ENCODE measurements at regions not wholly inside any gene's neighbourhood (a gene's known extent, or its start where the extent isn't known, plus 50 kb on each side); places are given as distances from the start of the nearest gene placed in this dataset.
"Not testable (repeated sequence)": the region's sequence is repeated elsewhere in the genome, so short reads cannot be mapped to it uniquely, and the experiment has no call there.

DNA sequence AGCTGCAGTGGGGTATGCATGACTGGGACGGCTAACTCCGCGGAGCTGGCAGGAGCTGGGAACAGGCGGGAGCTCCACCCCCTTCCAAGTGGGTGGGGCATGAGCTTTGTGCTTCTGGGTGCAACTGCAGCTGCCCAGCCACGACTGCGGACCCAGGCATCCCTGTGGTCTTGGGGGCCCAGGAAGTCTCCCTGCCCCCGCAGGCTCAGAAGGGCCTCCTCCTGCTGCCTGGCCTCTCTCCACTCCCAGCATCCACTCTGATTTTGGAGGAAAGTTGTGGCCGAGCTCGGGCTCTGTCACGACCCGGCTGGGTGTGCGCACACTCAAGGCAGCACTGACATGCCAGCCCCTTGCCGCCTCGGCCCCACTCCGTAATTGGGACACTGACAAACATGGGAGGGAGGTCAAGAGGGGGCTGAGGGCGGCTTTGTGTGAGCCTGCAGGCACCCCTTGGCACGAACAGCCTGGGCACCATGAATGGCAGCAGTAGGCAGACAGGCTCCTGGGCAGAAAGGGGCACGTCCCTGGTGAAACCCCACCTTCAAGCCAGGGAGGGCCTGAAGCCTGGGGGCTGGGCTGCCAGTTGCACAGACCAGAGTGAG is 822.6 kb downstream of the GLUD2 start:
- no peak overlapping the region for H2AFZ ChIP-seq (ENCODE audit: low read length)
- no peaks in the 10 kb centered on the region for H3K36me3 ChIP-seq (ENCODE audit: insufficient read depth, low read length)
- H4K20me1 ChIP-seq (ENCODE audit: insufficient read depth, low read length) = no peaks in the 10 kb centered on the region
- no peak for DNase-seq (ENCODE audit: insufficient read length, low spot score, missing footprints)
- H3K9me3 ChIP-seq (ENCODE audit: low read depth, low read length) = no peaks in the 10 kb centered on the region
- H3K4me3 ChIP-seq (ENCODE audit: insufficient read depth, low read length) = no peak overlapping the region
- no peaks in the 10 kb centered on the region for H3K27me3 ChIP-seq (ENCODE audit: insufficient read depth, low read length)
- no peak overlapping the region for H3K4me2 ChIP-seq (ENCODE audit: insufficient read depth, low read length)
- TF ChIP-seq, protein P1, sequence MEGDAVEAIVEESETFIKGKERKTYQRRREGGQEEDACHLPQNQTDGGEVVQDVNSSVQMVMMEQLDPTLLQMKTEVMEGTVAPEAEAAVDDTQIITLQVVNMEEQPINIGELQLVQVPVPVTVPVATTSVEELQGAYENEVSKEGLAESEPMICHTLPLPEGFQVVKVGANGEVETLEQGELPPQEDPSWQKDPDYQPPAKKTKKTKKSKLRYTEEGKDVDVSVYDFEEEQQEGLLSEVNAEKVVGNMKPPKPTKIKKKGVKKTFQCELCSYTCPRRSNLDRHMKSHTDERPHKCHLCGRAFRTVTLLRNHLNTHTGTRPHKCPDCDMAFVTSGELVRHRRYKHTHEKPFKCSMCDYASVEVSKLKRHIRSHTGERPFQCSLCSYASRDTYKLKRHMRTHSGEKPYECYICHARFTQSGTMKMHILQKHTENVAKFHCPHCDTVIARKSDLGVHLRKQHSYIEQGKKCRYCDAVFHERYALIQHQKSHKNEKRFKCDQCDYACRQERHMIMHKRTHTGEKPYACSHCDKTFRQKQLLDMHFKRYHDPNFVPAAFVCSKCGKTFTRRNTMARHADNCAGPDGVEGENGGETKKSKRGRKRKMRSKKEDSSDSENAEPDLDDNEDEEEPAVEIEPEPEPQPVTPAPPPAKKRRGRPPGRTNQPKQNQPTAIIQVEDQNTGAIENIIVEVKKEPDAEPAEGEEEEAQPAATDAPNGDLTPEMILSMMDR (IDR thresholded peaks at IDR 0.05; ENCODE audit: extremely low read depth, low read depth, low read length) = no peak
- H3K27ac ChIP-seq (ENCODE audit: low read depth, low read length) = no peak overlapping the region
- no peaks in the 10 kb centered on the region for H3K4me1 ChIP-seq (ENCODE audit: insufficient read depth, low read length)
- no peaks in the 10 kb centered on the region for H3K79me2 ChIP-seq (ENCODE audit: insufficient read depth, low read length)

DNA sequence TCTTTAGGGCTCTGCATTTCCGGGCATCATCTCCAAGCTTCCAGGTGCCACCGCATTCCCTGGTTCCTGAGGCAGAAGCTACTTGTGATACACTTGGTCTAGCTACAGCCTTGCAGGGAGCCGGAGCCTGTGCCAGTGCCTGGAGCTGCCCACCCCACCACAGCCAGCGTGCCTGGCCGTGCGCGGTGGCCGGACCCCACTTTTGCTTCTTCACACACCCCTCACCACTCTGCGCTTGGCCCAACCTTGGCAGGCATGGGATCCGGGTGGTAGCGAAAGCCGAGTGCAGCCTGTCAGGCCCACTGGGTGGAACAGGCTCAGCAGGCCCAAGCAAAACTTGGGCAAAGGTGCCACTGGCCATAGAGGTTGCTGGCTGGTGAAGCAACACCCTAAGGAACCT is 823.7 kb downstream of the GLUD2 start:
- Histone ChIP-seq H3K4me2 (ENCODE audit: insufficient read depth, low read length) (no peak overlapping the region), H4K20me1 (ENCODE audit: insufficient read depth, low read length) (no peaks in the 10 kb centered on the region), H3K27ac (ENCODE audit: low read depth, low read length) (no peak overlapping the region), H3K4me3 (ENCODE audit: insufficient read depth, low read length) (no peak overlapping the region), H3K27me3 (ENCODE audit: insufficient read depth, low read length) (no peaks in the 10 kb centered on the region), H3K36me3 (ENCODE audit: insufficient read depth, low read length) (no peaks in the 10 kb centered on the region), H2AFZ (ENCODE audit: low read length) (no peak overlapping the region), H3K4me1 (ENCODE audit: insufficient read depth, low read length) (no peaks in the 10 kb centered on the region), H3K9me3 (ENCODE audit: low read depth, low read length) (no peaks in the 10 kb centered on the region), H3K79me2 (ENCODE audit: insufficient read depth, low read length) (no peaks in the 10 kb centered on the region)
- no peak for DNase-seq (ENCODE audit: insufficient read length, low spot score, missing footprints)
- TF ChIP-seq, protein P1 (IDR thresholded peaks at IDR 0.05; ENCODE audit: extremely low read depth, low read depth, low read length) = no peak

DNA sequence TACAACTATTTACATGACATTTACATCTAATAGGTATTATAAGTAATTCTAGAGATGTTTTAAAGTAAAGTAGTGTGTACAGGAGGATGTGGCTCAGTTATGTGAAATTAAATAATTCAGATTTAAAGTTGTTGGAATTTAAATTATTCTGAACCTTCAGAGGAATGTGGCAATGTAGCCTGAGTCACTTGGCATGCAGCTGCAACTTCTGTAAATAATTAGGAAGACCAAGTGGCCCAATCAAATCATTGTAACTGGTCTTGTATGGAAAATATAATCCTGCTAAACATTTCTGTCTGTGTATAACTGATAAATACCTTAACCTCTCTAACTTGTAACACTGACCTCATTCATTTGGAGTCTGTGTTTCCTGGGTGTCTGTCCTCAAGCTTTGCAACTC is 828.9 kb downstream of the GLUD2 start:
- DNase-seq (ENCODE audit: insufficient read length, low spot score, missing footprints) = no peak
- H3K4me2 ChIP-seq (ENCODE audit: insufficient read depth, low read length) = no peak overlapping the region
- H3K79me2 ChIP-seq (ENCODE audit: insufficient read depth, low read length) = no peaks in the 10 kb centered on the region
- H3K4me1 ChIP-seq (ENCODE audit: insufficient read depth, low read length) = no peaks in the 10 kb centered on the region
- no peak overlapping the region for H3K27ac ChIP-seq (ENCODE audit: low read depth, low read length)
- TF ChIP-seq, protein P1 (IDR thresholded peaks at IDR 0.05; ENCODE audit: extremely low read depth, low read depth, low read length) = no peak
- H3K27me3 ChIP-seq (ENCODE audit: insufficient read depth, low read length) = no peaks in the 10 kb centered on the region
- H3K9me3 ChIP-seq (ENCODE audit: low read depth, low read length) = no peaks in the 10 kb centered on the region
- no peaks in the 10 kb centered on the region for H4K20me1 ChIP-seq (ENCODE audit: insufficient read depth, low read length)
- no peak overlapping the region for H2AFZ ChIP-seq (ENCODE audit: low read length)
- H3K36me3 ChIP-seq (ENCODE audit: insufficient read depth, low read length) = no peaks in the 10 kb centered on the region
- no peak overlapping the region for H3K4me3 ChIP-seq (ENCODE audit: insufficient read depth, low read length)

DNA sequence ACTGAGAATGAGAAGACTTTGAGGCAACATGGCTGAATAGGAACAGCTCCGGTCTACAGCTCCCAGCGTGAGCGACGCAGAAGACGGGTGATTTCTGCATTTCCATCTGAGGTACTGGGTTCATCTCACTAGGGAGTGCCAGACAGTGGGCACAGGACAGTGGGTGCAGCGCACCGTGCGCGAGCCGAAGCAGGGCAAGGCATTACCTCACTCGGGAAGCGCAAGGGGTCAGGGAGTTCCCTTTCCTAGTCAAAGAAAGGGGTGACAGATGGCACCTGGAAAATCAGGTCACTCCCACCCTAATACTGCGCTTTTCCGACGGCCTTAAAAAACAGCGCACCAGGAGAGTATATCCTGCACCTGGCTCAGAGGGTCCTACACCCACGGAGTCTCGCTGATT is 829.9 kb downstream of the GLUD2 start:
- H3K79me2 ChIP-seq (ENCODE audit: insufficient read depth, low read length); H3K36me3 ChIP-seq (ENCODE audit: insufficient read depth, low read length); H2AFZ ChIP-seq (ENCODE audit: low read length); H3K4me3 ChIP-seq (ENCODE audit: insufficient read depth, low read length); DNase-seq (ENCODE audit: insufficient read length, low spot score, missing footprints); H3K27me3 ChIP-seq (ENCODE audit: insufficient read depth, low read length); H4K20me1 ChIP-seq (ENCODE audit: insufficient read depth, low read length); H3K4me1 ChIP-seq (ENCODE audit: insufficient read depth, low read length); H3K27ac ChIP-seq (ENCODE audit: low read depth, low read length); H3K4me2 ChIP-seq (ENCODE audit: insufficient read depth, low read length); H3K9me3 ChIP-seq (ENCODE audit: low read depth, low read length): not testable (repeated sequence)

All from osteoblast (primary cell).